IMR-90 (cell line): ENCODE measurements at regions not wholly inside any gene's neighbourhood (a gene's known extent, or its start where the extent isn't known, plus 50 kb on each side); places are given as distances from the start of the nearest gene placed in this dataset.

Experiments used
- ATAC-seq: fragments of 200-7000 bp; cut with Tn5 transposase; 2 replicates; pipeline ENCODE4 v1.9.1; 2020; ENCODE audit warnings: low read depth, mild to moderate bottlenecking, moderate library complexity
- BruUV-seq: library from RNA; stranded (reverse); fragments of 400-500 nt; replicated peaks from 2 replicates; lab custom pipeline; 2021; lab: Mats Ljungman, UMichigan
- CTCF ChIA-PET: fragments of 300-600 bp; formaldehyde crosslinking; extraction: SDS; loops from one replicate; lab custom pipeline; 2021; ENCODE audit warnings: antibody characterized with exemption; lab: Yijun Ruan, JAX
- POLR2A ChIA-PET: fragments of 300-600 bp; sonication (Branson Sonifier 250); formaldehyde crosslinking; loops from one replicate; lab custom pipeline; 2022; ENCODE audit warnings: antibody characterized with exemption; ENCODE audit not compliant: unreplicated experiment; lab: Charles Lee
- DNase-seq: peaks from one replicate; pipeline ENCODE4 v3.0.0; 2013
- H2AFZ ChIP-seq: replicated peaks from 2 replicates; pipeline ENCODE3; 2013; ENCODE audit warnings: low read length, mild to moderate bottlenecking; ENCODE audit not compliant: poor library complexity
- H2AK5ac ChIP-seq: 2 replicates; pipeline ENCODE4 v1.6.1; 2013; ENCODE audit warnings: low read depth, low read length, inconsistent platforms
- H2AK9ac ChIP-seq: replicated peaks from 2 replicates; pipeline ENCODE3; 2013; ENCODE audit warnings: mild to moderate bottlenecking, low read depth, low read length, moderate library complexity; ENCODE audit not compliant: poor library complexity
- H2BK120ac ChIP-seq: 2 replicates; pipeline ENCODE4 v1.6.1; 2013; ENCODE audit warnings: low read depth, low read length, inconsistent platforms
- H2BK15ac ChIP-seq: 3 replicates; pipeline ENCODE4 v1.6.1; 2013; ENCODE audit warnings: low read depth, low read length, inconsistent platforms
- H2BK20ac ChIP-seq: 2 replicates; pipeline ENCODE4 v1.6.1; 2013; ENCODE audit warnings: low read depth, mild to moderate bottlenecking, inconsistent platforms, low read length, moderate library complexity
- H2BK5ac ChIP-seq: 2 replicates; pipeline ENCODE4 v1.6.1; 2013; ENCODE audit warnings: mild to moderate bottlenecking, low read depth, low read length, inconsistent platforms; ENCODE audit not compliant: poor library complexity, severe bottlenecking
- H3K14ac ChIP-seq: replicated peaks from 2 replicates; pipeline ENCODE4 v1.6.1; 2013; ENCODE audit warnings: low read depth, low read length, inconsistent platforms
- H3K18ac ChIP-seq: 2 replicates; pipeline ENCODE4 v1.6.1; 2013; ENCODE audit warnings: low read depth, low read length, control low read depth
- H3K23ac ChIP-seq: 2 replicates; pipeline ENCODE4 v1.6.1; 2013; ENCODE audit warnings: low read depth, low read length, inconsistent platforms
- H3K27ac ChIP-seq: 2 replicates; pipeline ENCODE4 v1.5.1; 2013; ENCODE audit warnings: mild to moderate bottlenecking, control low read depth, low read length; ENCODE audit not compliant: insufficient read depth
- H3K27me3 ChIP-seq: 2 replicates; pipeline ENCODE4 v1.6.1; 2013; ENCODE audit warnings: low read length; ENCODE audit not compliant: control insufficient read depth, insufficient read depth
- H3K36me3 ChIP-seq: 2 replicates; pipeline ENCODE4 v1.6.1; 2013; ENCODE audit warnings: low read length, mixed read lengths; ENCODE audit not compliant: control insufficient read depth, insufficient read depth
- H3K4ac ChIP-seq: 2 replicates; pipeline ENCODE4 v1.6.1; 2013; ENCODE audit warnings: low read depth, low read length, inconsistent platforms
- H3K4me1 ChIP-seq: 2 replicates; pipeline ENCODE4 v1.6.1; 2013; ENCODE audit warnings: low read length, mixed read lengths; ENCODE audit not compliant: control insufficient read depth, insufficient read depth
- H3K4me2 ChIP-seq: 2 replicates; pipeline ENCODE4 v1.6.1; 2013; ENCODE audit warnings: low read depth, mild to moderate bottlenecking, control low read depth, low read length, moderate library complexity
- H3K4me3 ChIP-seq: 2 replicates; pipeline ENCODE4 v1.5.1; 2013; ENCODE audit warnings: low read depth, mild to moderate bottlenecking, control low read depth, low read length, moderate library complexity; ENCODE audit not compliant: insufficient read depth
- H3K56ac ChIP-seq: 2 replicates; pipeline ENCODE4 v1.6.1; 2013; ENCODE audit warnings: low read length, inconsistent platforms; ENCODE audit not compliant: insufficient read depth; ENCODE audit errors: extremely low read depth
- H3K79me1 ChIP-seq, 2 experiments: 2 replicates each; pipeline ENCODE4 v1.6.1; 2013; ENCODE audit warnings: low read length in 2 of 2, inconsistent platforms in 1 of 2, low read depth in 1 of 2
- H3K9ac ChIP-seq: 2 replicates; pipeline ENCODE4 v1.6.1; 2013; ENCODE audit warnings: low read depth, low read length, control low read depth
- H3K9me1 ChIP-seq: 2 replicates; pipeline ENCODE4 v1.6.1; 2013; ENCODE audit warnings: low read length, inconsistent platforms; ENCODE audit not compliant: insufficient read depth
- H3K9me3 ChIP-seq: 2 replicates; pipeline ENCODE4 v1.6.1; 2013; ENCODE audit warnings: low read length; ENCODE audit not compliant: control insufficient read depth, insufficient read depth
- H4K20me1 ChIP-seq: 2 replicates; pipeline ENCODE4 v1.6.1; 2013; ENCODE audit warnings: low read length, inconsistent platforms; ENCODE audit not compliant: insufficient read depth
- H4K5ac ChIP-seq: 2 replicates; pipeline ENCODE4 v1.6.1; 2013; ENCODE audit warnings: mild to moderate bottlenecking, low read depth, low read length, control low read depth
- H4K8ac ChIP-seq, 2 experiments: 2 replicates each; pipeline ENCODE4 v1.6.1; 2013; ENCODE audit warnings: low read depth in 2 of 2, low read length in 2 of 2, control low read depth in 1 of 2, inconsistent platforms in 1 of 2
- H4K91ac ChIP-seq: 2 replicates; pipeline ENCODE4 v1.6.1; 2013; ENCODE audit warnings: low read depth, low read length, inconsistent platforms; ENCODE audit not compliant: insufficient read depth
- BHLHE40 ChIP-seq: fragments of 150-350 bp; IDR thresholded peaks from 2 replicates; pipeline ENCODE4 v1.6.1; 2016; ENCODE audit warnings: mild to moderate bottlenecking, low read depth, low read length
- CEBPB ChIP-seq: IDR thresholded peaks from 2 replicates; pipeline ENCODE4 v1.6.1; 2012; ENCODE audit warnings: low read depth, low read length, improper control_type of control experiment
- CHD1 ChIP-seq: IDR thresholded peaks from 2 replicates; pipeline ENCODE4 v1.6.1; 2012; ENCODE audit warnings: low read depth, low read length, improper control_type of control experiment
- CTCF ChIP-seq: conservative IDR thresholded peaks from 2 replicates; pipeline ENCODE4 v1.5.1; 2012; ENCODE audit warnings: mild to moderate bottlenecking, low read depth, low read length, improper control_type of control experiment
- ELK1 ChIP-seq: fragments of 150-350 bp; IDR thresholded peaks from 2 replicates; pipeline ENCODE4 v1.6.1; 2016; ENCODE audit warnings: low read depth, mild to moderate bottlenecking, low read length, moderate library complexity, borderline replicate concordance
- FOS ChIP-seq: fragments of 150-350 bp; IDR thresholded peaks from 2 replicates; pipeline ENCODE4 v1.6.1; 2016; ENCODE audit warnings: low read depth, low read length
- MAFK ChIP-seq: IDR thresholded peaks from 2 replicates; pipeline ENCODE4 v1.6.1; 2012; ENCODE audit warnings: low read depth, low read length, improper control_type of control experiment
- MXI1 ChIP-seq: IDR thresholded peaks from 2 replicates; pipeline ENCODE4 v1.6.1; 2012; ENCODE audit warnings: low read depth, mild to moderate bottlenecking, low read length, moderate library complexity, borderline replicate concordance
- RCOR1 ChIP-seq: IDR thresholded peaks from 2 replicates; pipeline ENCODE4 v1.6.1; 2012; ENCODE audit warnings: mild to moderate bottlenecking, low read length, improper control_type of control experiment; ENCODE audit not compliant: insufficient replicate concordance
- RFX5 ChIP-seq: IDR thresholded peaks from 2 replicates; pipeline ENCODE4 v1.8.0; 2012; ENCODE audit warnings: low read depth, mild to moderate bottlenecking, low read length, moderate library complexity
- SMC3 ChIP-seq: fragments of 150-350 bp; IDR thresholded peaks from 2 replicates; pipeline ENCODE4 v1.6.1; 2016; ENCODE audit warnings: low read depth, mild to moderate bottlenecking, antibody characterized with exemption, low read length, moderate library complexity
- WGBS, 2 experiments: methylation state at CpG; one replicate each; pipeline versions ENCODE4 v1.1.5 to v1.1.7; 2013; ENCODE audit warnings: missing lambda C conversion rate in 2 of 2; ENCODE audit not compliant: insufficient read length in 1 of 2; ENCODE audit errors: extremely low coverage in 2 of 2; 5-methylcytosine and 5-hydroxymethylcytosine counted together
- dilution Hi-C: fragments of 300-500 bp; cut with HindIII; formaldehyde crosslinking; loops from one replicate; pipeline ENCODE4 v1.14.3; 2018; ENCODE audit warnings: low sequenced_read_pairs; ENCODE audit not compliant: unreplicated experiment
- in situ Hi-C: fragments of 300-500 bp; cut with MboI; formaldehyde crosslinking; loops from 3 replicates; pipeline ENCODE4 v1.14.3; 2019; ENCODE audit warnings: low sequenced_read_pairs, inconsistent platforms, mixed read lengths
- intact Hi-C: fragments of 100-400 bp; cut with micrococcal nuclease; formaldehyde crosslinking; loops from 2 replicates; pipeline ENCODE4 v1.10.0; 2022

- Histone ChIP-seq H3K79me1 (no peaks in the 10 kb centered on the region), H4K8ac (no peak overlapping the region), H3K36me3 (no peaks in the 10 kb centered on the region), H3K9me1 (no peaks in the 10 kb centered on the region), H3K4me1 (no peaks in the 10 kb centered on the region), H2BK120ac (no peak overlapping the region), H3K23ac (no peak overlapping the region), H2AK9ac (no peak overlapping the region), H2BK20ac (no peak overlapping the region), H3K27me3 (no peaks in the 10 kb centered on the region), H2AK5ac (no peak overlapping the region), H4K91ac (no peak overlapping the region), H4K5ac (no peak overlapping the region), H2BK15ac (no peak overlapping the region), H3K14ac (no peak overlapping the region), H3K18ac (no peak overlapping the region), H3K9ac (no peak overlapping the region), H3K9me3 (peaks cover 21% of the 10 kb centered on the region), H4K20me1 (no peaks in the 10 kb centered on the region), H3K4ac (no peak overlapping the region), H3K4me2 (no peak overlapping the region), H2BK5ac (no peak overlapping the region), H3K27ac (no peak overlapping the region), H2AFZ (no peak overlapping the region), H3K4me3 (no peak overlapping the region), H3K56ac (no peak overlapping the region)
- dilution Hi-C loops, result no loop called here
- in situ Hi-C loops, result no loop called here
- TF ChIP-seq CEBPB (no peak), CHD1 (no peak), MXI1 (no peak), ELK1 (no peak), MAFK (no peak), RFX5 (no peak), SMC3 (no peak), FOS (no peak), BHLHE40 (no peak), RCOR1 (no peak), CTCF (no peak)
- BruUV-seq, result no TSS peak
- ChIA-PET POLR2A (no interaction called here), CTCF (no interaction called here)
- DNase-seq (no peak), ATAC-seq (no peak)
- intact Hi-C loops, result no loop called here
- WGBS, 2 experiments, result 13% methylated on average over 1 of the region's 1 CpG; no CpG with 5 or more reads in 1 of the 2 experiments
These were observed 310.2 kb downstream of the FGFR2 start for GRCh38 chr10:121288011-121288410.
